Natural killer cell (primary cell): ENCODE measurements at regions not wholly inside any gene's neighbourhood (a gene's known extent, or its start where the extent isn't known, plus 50 kb on each side); places are given as distances from the start of the nearest gene placed in this dataset.

Source experiments
- ATAC-seq, 3 donors: fragments of 150-1000 bp in 2 of 3; fragments of 200-7000 bp in 1 of 3; cut with Tn5 transposase; 1 replicate in 1 of 3; 2 replicates in 2 of 3; pipeline ENCODE4 v1.10.0; 2021; ENCODE audit warnings: mild to moderate bottlenecking in 2 of 3, moderate library complexity in 2 of 3
- DNase-seq, 2 donors: peaks; one replicate each; pipeline versions ENCODE4 v3.0.0 to v3.0.0-alpha.2; 2013 to 2021; ENCODE audit warnings: mixed read lengths in 1 of 2
- H3K27ac ChIP-seq: one replicate; pipeline ENCODE4 v1.5.1; 2013; ENCODE audit warnings: mild to moderate bottlenecking, low read length
- H3K27me3 ChIP-seq: one replicate; pipeline ENCODE4 v1.6.1; 2013; ENCODE audit warnings: low read length; ENCODE audit not compliant: control insufficient read depth, insufficient read depth
- H3K36me3 ChIP-seq: one replicate; pipeline ENCODE4 v1.6.1; 2013; ENCODE audit warnings: low read length; ENCODE audit not compliant: control insufficient read depth, insufficient read depth
- H3K4me1 ChIP-seq: one replicate; pipeline ENCODE4 v1.6.1; 2013; ENCODE audit warnings: low read length; ENCODE audit not compliant: control insufficient read depth, insufficient read depth
- H3K4me3 ChIP-seq: one replicate; pipeline ENCODE4 v1.5.1; 2013; ENCODE audit warnings: low read length
- H3K9me3 ChIP-seq: one replicate; pipeline ENCODE4 v1.6.1; 2013; ENCODE audit warnings: low read length; ENCODE audit not compliant: control insufficient read depth, insufficient read depth
- H3K27ac Mint-ChIP-seq, 2 donors: one replicate each; pipeline ENCODE4 v1.8.0; 2022; ENCODE audit warnings: mild to moderate bottlenecking in 2 of 2, mixed read lengths in 2 of 2, moderate library complexity in 1 of 2
- H3K27me3 Mint-ChIP-seq, 2 donors: one replicate each; pipeline ENCODE4 v1.8.0; 2022; ENCODE audit warnings: low read depth in 2 of 2, mixed read lengths in 2 of 2
- H3K36me3 Mint-ChIP-seq: one replicate; pipeline ENCODE4 v1.8.0; 2022; ENCODE audit warnings: mixed read lengths
- H3K4me1 Mint-ChIP-seq, 2 donors: one replicate each; pipeline ENCODE4 v1.8.0; 2022; ENCODE audit warnings: mixed read lengths in 2 of 2
- H3K4me3 Mint-ChIP-seq: one replicate; pipeline ENCODE4 v1.8.0; 2022; ENCODE audit warnings: mild to moderate bottlenecking, moderate library complexity, mixed read lengths
- H3K9me3 Mint-ChIP-seq, 2 donors: one replicate each; pipeline ENCODE4 v1.8.0; 2022; ENCODE audit warnings: mixed read lengths in 2 of 2
- WGBS: methylation state at CpG from one replicate; pipeline ENCODE4 v1.1.7; 2013; ENCODE audit warnings: missing lambda C conversion rate; ENCODE audit not compliant: insufficient coverage; 5-methylcytosine and 5-hydroxymethylcytosine counted together
- intact Hi-C: fragments of 100-400 bp; cut with micrococcal nuclease; formaldehyde crosslinking; loops from one replicate; pipeline ENCODE4 v1.14.2; 2022
- TF ChIP-seq, protein P1 (sequence below): fragments of 200-600 bp; IDR thresholded peaks from one replicate; pipeline ENCODE4 v1.8.0; 2022; ENCODE audit warnings: antibody characterized with exemption

GRCh38 chr3:181622365-181622764 is 89.4 kb upstream of the SOX2 start:
- H3K4me3 ChIP-seq = no peak overlapping the region
- Mint-ChIP-seq H3K27ac (no peak overlapping the region), H3K4me3 (no peak overlapping the region), H3K27me3 (no peaks in the 10 kb centered on the region), H3K9me3 (peaks cover 3 to 6% of the 10 kb centered on the region in 2 donors), H3K4me1 (no peaks in the 10 kb centered on the region), H3K36me3 (no peaks in the 10 kb centered on the region)
- 57% methylated on average over 6 of the region's 6 CpGs for WGBS
- no peaks in the 10 kb centered on the region for H3K27me3 ChIP-seq
- TF ChIP-seq, protein P1, sequence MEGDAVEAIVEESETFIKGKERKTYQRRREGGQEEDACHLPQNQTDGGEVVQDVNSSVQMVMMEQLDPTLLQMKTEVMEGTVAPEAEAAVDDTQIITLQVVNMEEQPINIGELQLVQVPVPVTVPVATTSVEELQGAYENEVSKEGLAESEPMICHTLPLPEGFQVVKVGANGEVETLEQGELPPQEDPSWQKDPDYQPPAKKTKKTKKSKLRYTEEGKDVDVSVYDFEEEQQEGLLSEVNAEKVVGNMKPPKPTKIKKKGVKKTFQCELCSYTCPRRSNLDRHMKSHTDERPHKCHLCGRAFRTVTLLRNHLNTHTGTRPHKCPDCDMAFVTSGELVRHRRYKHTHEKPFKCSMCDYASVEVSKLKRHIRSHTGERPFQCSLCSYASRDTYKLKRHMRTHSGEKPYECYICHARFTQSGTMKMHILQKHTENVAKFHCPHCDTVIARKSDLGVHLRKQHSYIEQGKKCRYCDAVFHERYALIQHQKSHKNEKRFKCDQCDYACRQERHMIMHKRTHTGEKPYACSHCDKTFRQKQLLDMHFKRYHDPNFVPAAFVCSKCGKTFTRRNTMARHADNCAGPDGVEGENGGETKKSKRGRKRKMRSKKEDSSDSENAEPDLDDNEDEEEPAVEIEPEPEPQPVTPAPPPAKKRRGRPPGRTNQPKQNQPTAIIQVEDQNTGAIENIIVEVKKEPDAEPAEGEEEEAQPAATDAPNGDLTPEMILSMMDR = no peak
- no peaks in the 10 kb centered on the region for H3K4me1 ChIP-seq
- DNase-seq (no peak), ATAC-seq (no peak)
- H3K36me3 ChIP-seq = no peaks in the 10 kb centered on the region
- no peaks in the 10 kb centered on the region for H3K9me3 ChIP-seq
- H3K27ac ChIP-seq = no peak overlapping the region
- intact Hi-C loops = no loop called here

DNA sequence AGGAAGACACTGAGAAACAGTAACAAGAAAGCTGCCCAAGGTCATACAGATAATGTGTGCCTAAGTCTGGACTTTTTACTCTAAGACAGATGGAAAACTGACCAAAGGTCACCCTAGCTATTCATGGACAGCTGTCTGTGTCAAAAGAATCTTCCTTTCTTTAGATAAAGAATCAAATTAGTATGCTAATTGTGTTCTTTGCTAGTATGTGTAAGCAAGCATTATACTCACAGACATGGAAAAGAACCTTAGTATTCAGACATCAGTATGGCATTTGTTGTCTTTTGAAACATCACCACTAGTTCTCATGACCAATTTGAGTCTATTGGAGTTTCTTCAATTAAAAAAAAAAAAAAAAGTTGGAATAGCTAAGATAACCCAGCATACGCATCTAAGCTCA is 91.8 kb upstream of the SOX2 start:
- Mint-ChIP-seq H3K4me3 (no peak overlapping the region), H3K4me1 (no peaks in the 10 kb centered on the region), H3K27me3 (no peaks in the 10 kb centered on the region), H3K9me3 (peaks cover 4 to 7% of the 10 kb centered on the region in 2 donors), H3K27ac (no peak overlapping the region), H3K36me3 (no peaks in the 10 kb centered on the region)
- intact Hi-C loops = no loop called here
- Histone ChIP-seq H3K36me3 (no peaks in the 10 kb centered on the region), H3K4me1 (no peaks in the 10 kb centered on the region), H3K4me3 (no peak overlapping the region), H3K27ac (no peak overlapping the region), H3K27me3 (no peaks in the 10 kb centered on the region), H3K9me3 (no peaks in the 10 kb centered on the region)
- no CpG with 5 or more reads among the region's 1 CpG for WGBS
- DNase-seq (no peak), ATAC-seq (no peak)
- TF ChIP-seq, protein P1 = no peak

DNA sequence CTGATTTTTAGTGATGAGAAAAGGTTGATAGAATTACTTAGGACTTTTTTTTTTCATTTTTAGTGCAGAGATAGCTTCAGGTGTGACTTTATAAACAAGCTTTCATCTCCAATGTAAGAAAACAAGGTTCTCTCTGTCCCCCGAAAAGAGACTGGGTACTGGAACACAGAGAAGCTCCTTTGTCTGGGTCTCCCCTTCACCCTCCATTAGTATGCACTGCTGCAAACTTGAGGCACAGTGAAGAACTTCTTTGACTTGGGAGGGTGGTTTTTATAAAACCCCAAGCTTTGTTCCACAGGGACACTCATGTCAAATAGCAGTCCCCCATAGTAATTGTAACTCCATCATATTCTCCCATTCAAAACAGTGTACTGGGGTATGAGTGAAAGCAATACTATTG is 93.5 kb upstream of the SOX2 start:
- DNase-seq (no peak), ATAC-seq (no peak)
- Histone ChIP-seq H3K4me1 (no peaks in the 10 kb centered on the region), H3K36me3 (no peaks in the 10 kb centered on the region), H3K27ac (no peak overlapping the region), H3K9me3 (no peaks in the 10 kb centered on the region), H3K27me3 (no peaks in the 10 kb centered on the region), H3K4me3 (no peak overlapping the region)
- Mint-ChIP-seq H3K36me3 (no peaks in the 10 kb centered on the region), H3K27ac (no peak overlapping the region), H3K4me1 (no peaks in the 10 kb centered on the region), H3K9me3 (peaks cover 4 to 6% of the 10 kb centered on the region in 2 donors), H3K4me3 (no peak overlapping the region), H3K27me3 (no peaks in the 10 kb centered on the region)
- 89% methylated on average over 1 of the region's 1 CpG for WGBS
- intact Hi-C loops = no loop called here
- TF ChIP-seq, protein P1 = no peak
